GM12864 (cell line): ENCODE measurements at regions not wholly inside any gene's neighbourhood (a gene's known extent, or its start where the extent isn't known, plus 50 kb on each side); places are given as distances from the start of the nearest gene placed in this dataset.

Experiments
- DNase-seq: peaks from one replicate; pipeline ENCODE4 v3.0.0-alpha.2; 2011; ENCODE audit warnings: low read depth
- H3K4me3 ChIP-seq: 2 replicates; pipeline ENCODE4 v1.5.1; 2011; ENCODE audit warnings: mild to moderate bottlenecking, low read depth, low read length, control low read depth
- TF ChIP-seq, protein P1 (sequence below): IDR thresholded peaks from 2 replicates; pipeline ENCODE4 v1.5.1; 2011; ENCODE audit warnings: low read depth, mild to moderate bottlenecking, moderate library complexity, low read length, control low read depth, inconsistent platforms; ENCODE audit errors: missing control alignments

DNA sequence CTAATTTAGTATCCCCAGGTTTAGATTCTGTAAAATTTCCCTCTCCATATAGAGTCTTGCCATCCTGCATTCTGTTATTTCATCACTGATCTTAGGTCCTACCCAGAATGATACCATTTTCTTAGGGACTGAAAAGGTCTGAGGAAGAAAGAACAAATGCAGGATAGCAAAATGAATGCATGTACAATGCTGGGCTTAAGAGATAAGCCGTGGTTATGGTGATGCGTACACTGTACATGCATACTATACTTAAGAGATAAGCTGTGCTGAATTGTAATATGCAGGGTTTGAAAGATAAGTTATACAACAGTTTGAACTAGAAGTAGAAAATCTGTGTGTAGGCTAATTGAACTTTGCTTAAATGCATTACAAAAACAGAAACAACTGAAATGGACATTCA, 416.2 kb downstream of the C12orf50 start:
- no peak for DNase-seq
- TF ChIP-seq, protein P1, sequence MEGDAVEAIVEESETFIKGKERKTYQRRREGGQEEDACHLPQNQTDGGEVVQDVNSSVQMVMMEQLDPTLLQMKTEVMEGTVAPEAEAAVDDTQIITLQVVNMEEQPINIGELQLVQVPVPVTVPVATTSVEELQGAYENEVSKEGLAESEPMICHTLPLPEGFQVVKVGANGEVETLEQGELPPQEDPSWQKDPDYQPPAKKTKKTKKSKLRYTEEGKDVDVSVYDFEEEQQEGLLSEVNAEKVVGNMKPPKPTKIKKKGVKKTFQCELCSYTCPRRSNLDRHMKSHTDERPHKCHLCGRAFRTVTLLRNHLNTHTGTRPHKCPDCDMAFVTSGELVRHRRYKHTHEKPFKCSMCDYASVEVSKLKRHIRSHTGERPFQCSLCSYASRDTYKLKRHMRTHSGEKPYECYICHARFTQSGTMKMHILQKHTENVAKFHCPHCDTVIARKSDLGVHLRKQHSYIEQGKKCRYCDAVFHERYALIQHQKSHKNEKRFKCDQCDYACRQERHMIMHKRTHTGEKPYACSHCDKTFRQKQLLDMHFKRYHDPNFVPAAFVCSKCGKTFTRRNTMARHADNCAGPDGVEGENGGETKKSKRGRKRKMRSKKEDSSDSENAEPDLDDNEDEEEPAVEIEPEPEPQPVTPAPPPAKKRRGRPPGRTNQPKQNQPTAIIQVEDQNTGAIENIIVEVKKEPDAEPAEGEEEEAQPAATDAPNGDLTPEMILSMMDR = no peak
- H3K4me3 ChIP-seq = no peak overlapping the region

DNA sequence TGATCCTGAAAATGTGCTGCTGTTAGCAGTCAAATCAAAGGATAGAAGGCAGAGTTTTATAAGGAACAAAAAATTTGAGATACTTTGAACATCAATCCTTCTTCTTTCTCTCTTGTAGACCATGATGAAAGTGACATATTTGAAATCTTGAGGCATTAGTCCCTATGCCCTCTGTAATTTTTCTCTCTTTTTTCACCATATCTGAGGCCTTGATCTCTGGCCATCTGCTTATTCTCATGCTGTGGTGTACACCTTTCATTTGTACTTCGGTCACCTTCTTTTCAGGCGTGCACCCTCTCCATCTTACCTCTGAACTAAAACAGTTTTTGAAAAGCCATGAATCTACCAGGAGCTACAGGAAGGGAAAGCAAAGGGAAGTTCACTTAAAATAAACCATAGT, 420.9 kb downstream of the C12orf50 start:
- DNase-seq = no peak
- TF ChIP-seq, protein P1 = no peak
- H3K4me3 ChIP-seq = no peak overlapping the region

DNA sequence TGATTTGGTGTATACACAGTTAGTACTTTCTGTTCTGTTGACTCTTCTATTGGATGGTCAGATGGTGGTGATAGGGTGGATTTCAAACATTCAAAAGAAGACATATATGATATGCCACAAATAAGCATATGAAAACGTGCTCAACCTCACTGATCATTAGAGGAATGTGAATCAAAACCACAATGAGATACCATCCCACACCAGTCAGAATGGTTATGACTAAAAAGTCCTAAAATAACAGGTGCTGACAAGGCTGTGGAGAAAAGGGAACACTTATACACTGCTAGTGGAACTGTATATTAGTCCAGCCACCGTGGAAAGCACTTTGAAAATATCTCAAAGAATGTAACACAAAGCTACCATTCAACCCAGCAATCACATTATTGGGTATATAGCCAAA, 425.5 kb downstream of the C12orf50 start:
- no peak for DNase-seq
- TF ChIP-seq, protein P1 = no peak
- no peak overlapping the region for H3K4me3 ChIP-seq

DNA sequence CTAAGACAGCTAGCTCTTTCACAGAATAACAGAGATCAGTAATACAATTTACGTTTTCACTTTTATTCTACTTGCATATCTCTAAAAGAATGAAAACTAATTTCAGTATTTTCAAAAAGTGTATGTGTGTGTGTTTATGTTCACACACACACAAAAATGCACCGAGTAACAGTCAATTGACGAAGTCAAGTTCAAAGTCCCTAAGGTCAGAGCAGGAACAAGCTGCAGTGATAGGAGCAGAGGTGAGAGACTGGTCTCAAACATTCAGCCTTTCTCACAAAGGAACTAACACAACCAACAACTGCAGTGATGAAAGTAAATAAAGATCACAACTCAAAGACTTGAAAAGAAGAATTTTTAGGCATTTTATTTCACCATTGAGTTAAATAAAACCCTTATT, 429.7 kb downstream of the C12orf50 start:
- no peak overlapping the region for H3K4me3 ChIP-seq
- no peak for DNase-seq
- TF ChIP-seq, protein P1 = no peak

DNA sequence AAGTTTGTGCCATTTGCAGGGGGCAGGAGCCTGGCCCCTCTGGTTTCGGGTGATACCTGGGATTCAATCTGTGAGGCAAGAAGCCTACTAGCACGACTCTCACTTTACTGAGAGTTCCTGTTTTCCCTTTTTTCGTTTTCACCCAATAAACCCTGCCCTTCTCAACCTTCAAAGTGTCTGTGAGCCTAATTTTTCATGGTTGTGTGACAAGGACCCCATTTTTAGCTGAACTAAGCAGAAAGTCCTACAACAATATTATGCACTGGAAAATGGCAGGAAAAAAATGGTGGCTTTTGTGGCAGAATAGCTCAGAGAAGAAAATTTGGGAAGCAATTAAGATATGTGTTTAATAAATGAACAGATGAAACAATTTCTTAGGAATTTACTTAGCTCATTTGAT, 432.1 kb downstream of the C12orf50 start:
- no peak overlapping the region for H3K4me3 ChIP-seq
- TF ChIP-seq, protein P1 = no peak
- DNase-seq = no peak

DNA sequence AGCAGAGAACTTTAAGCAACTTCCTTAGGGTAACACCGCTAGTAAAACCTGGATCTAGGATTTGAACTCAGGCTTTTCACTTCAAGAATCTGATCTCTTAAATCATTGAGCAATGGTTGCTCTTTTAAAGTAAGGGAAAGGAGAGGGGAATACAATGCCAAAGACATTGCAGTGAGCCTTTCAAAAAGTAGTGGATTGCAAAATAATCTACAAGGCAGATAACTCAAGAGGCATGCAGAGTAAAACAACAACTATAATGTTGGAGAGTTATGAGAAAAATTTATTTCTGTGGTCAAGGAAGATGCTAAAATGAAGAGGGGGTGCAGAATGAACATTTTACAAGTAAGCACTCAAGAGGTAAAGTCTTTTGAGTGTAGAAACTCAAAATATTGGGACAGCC, 432.6 kb downstream of the C12orf50 start:
- H3K4me3 ChIP-seq = no peak overlapping the region
- no peak for DNase-seq
- TF ChIP-seq, protein P1 = no peak

DNA sequence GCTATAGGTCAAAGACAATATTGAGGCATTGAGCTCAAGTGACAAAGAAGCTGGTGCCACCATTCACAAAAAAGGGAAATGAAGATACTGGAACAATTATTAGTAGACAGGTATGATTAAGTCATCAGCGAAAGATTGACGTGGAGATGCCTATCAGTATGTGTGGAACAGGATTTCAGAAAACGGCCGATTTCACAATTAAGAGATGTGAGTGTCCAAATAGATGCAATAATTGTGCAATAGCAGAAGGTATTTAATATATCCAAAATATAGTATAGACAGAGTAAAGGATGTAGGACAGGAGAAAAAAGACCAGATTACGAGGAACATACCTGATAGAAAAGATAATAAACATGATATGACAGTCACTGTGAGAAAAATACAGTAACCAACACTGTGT, 433.1 kb downstream of the C12orf50 start:
- no peak for DNase-seq
- H3K4me3 ChIP-seq = no peak overlapping the region
- TF ChIP-seq, protein P1 = no peak
